K562 (cell line): ENCODE measurements at regions not wholly inside any gene's neighbourhood (a gene's known extent, or its start where the extent isn't known, plus 50 kb on each side); places are given as distances from the start of the nearest gene placed in this dataset.

Source experiments
- ATAC-seq: fragments of 200-7000 bp; cut with Tn5 transposase; 3 replicates; pipeline ENCODE4 v1.9.1; 2020; ENCODE audit warnings: moderate library complexity
- BruUV-seq: library from RNA; stranded (reverse); fragments of 400-500 nt; replicated peaks from 2 replicates; lab custom pipeline; 2021; lab: Mats Ljungman, UMichigan
- CTCF ChIA-PET: fragments of 300-600 bp; formaldehyde crosslinking; extraction: SDS; loops from one replicate; lab custom pipeline; 2021; ENCODE audit warnings: low intra/inter-chr PET ratio; lab: Yijun Ruan, JAX
- POLR2A ChIA-PET: fragments of 300-600, 350-650 bp; sonication (Branson Sonifier 250); formaldehyde crosslinking; extraction: SDS; loops from one replicate; lab custom pipeline; 2021; ENCODE audit warnings: antibody characterized with exemption, inconsistent platforms; lab: Yijun Ruan, JAX
- DNase-seq, 4 experiments: peaks; one replicate each; pipeline versions ENCODE4 v3.0.0 to v3.0.0-alpha.2; 2011 to 2018; ENCODE audit warnings: low spot score in 3 of 4, mixed read lengths in 3 of 4; ENCODE audit errors: extremely low read depth in 1 of 4
- FAIRE-seq: peaks from 2 replicates; lab custom pipeline; 2011; peaks lifted over from hg19 to GRCh38; lab: Jason Lieb, UNC
- H2AFZ ChIP-seq: 2 replicates; pipeline ENCODE4 v1.6.0; 2011; ENCODE audit warnings: low read depth, low read length, control low read depth, inconsistent platforms
- H3K27ac ChIP-seq: fragments of 200-600 bp; 3 replicates; pipeline ENCODE4 v1.8.0; 2011; ENCODE audit warnings: low read depth, mild to moderate bottlenecking, control low read depth, inconsistent platforms, low read length, moderate library complexity, mixed read lengths; ENCODE audit errors: extremely low read depth
- H3K27me3 ChIP-seq, 2 experiments: fragments of 300-600 bp in 1 of 2; 2 replicates in 1 of 2; 3 replicates in 1 of 2; pipeline versions ENCODE4 v1.6.0 to v1.8.0; 2011; ENCODE audit warnings: inconsistent platforms in 2 of 2, low read length in 2 of 2, mild to moderate bottlenecking in 1 of 2, mixed read lengths in 1 of 2, moderate library complexity in 1 of 2; ENCODE audit not compliant: control insufficient read depth in 2 of 2, insufficient read depth in 2 of 2
- H3K36me3 ChIP-seq: fragments of 300-600 bp; 3 replicates; pipeline ENCODE4 v1.8.0; 2011; ENCODE audit warnings: mild to moderate bottlenecking, low read length, inconsistent platforms; ENCODE audit not compliant: control insufficient read depth, insufficient read depth
- H3K4me1 ChIP-seq, 2 experiments: fragments of 200-600 bp in 1 of 2; replicated peaks in 1 of 2; 2 replicates in 1 of 2; 3 replicates in 1 of 2; pipeline versions ENCODE4 v1.5.1 to v1.8.0; 2011; ENCODE audit warnings: inconsistent platforms in 2 of 2, low read length in 2 of 2, mild to moderate bottlenecking in 1 of 2, mixed read lengths in 1 of 2, moderate library complexity in 1 of 2; ENCODE audit not compliant: control insufficient read depth in 2 of 2, insufficient read depth in 2 of 2
- H3K4me2 ChIP-seq: 2 replicates; pipeline ENCODE4 v1.6.1; 2011; ENCODE audit warnings: low read length, control low read depth, inconsistent platforms, mixed read lengths; ENCODE audit not compliant: insufficient read depth
- H3K4me3 ChIP-seq: fragments of 200-600 bp; sonication (generic), shearing (Covaris generic); 2 replicates; pipeline ENCODE4 v1.5.1; 2016; ENCODE audit warnings: control low read depth, inconsistent platforms
- H3K79me2 ChIP-seq: fragments of 200-600 bp; 3 replicates; pipeline ENCODE4 v1.8.0; 2011; ENCODE audit warnings: low read length, inconsistent platforms; ENCODE audit not compliant: control insufficient read depth, insufficient read depth
- H3K9ac ChIP-seq, 2 experiments: 2 replicates each; pipeline versions ENCODE4 v1.6.0 to v1.6.1; 2011; ENCODE audit warnings: low read depth in 2 of 2, low read length in 2 of 2, control low read depth in 1 of 2, inconsistent platforms in 1 of 2, mild to moderate bottlenecking in 1 of 2, mixed read lengths in 1 of 2; ENCODE audit not compliant: insufficient read depth in 1 of 2
- H3K9me1 ChIP-seq: one replicate; pipeline ENCODE4 v1.6.0; 2011; ENCODE audit warnings: inconsistent platforms, mild to moderate bottlenecking, low read length, moderate library complexity; ENCODE audit not compliant: control insufficient read depth, insufficient read depth
- H3K9me3 ChIP-seq: replicated peaks from 2 replicates; pipeline ENCODE4 v1.5.1; 2011; ENCODE audit warnings: low read depth, low read length, inconsistent platforms; ENCODE audit not compliant: control insufficient read depth, insufficient read depth
- H4K20me1 ChIP-seq: replicated peaks from 2 replicates; pipeline ENCODE4 v1.6.1; 2011; ENCODE audit warnings: low read length, inconsistent platforms, mixed read lengths; ENCODE audit not compliant: control insufficient read depth, insufficient read depth
- CCAR2 ChIP-seq: fragments of 200-400 bp; formaldehyde crosslinking; IDR thresholded peaks from 2 replicates; pipeline ENCODE4 v1.6.1; 2017; ENCODE audit warnings: mild to moderate bottlenecking, low read depth, low read length
- GABPB2 ChIP-seq: fragments of 250-450 bp; sonication (Bioruptor Pico); conservative IDR thresholded peaks from 2 replicates; pipeline ENCODE4 v1.5.1; 2021; ENCODE audit warnings: mild to moderate bottlenecking
- HOXB6 ChIP-seq: fragments of 250-450 bp; sonication (Bioruptor Pico); IDR thresholded peaks from 2 replicates; pipeline ENCODE4 v1.5.1; 2022; ENCODE audit warnings: mild to moderate bottlenecking, borderline replicate concordance
- KLF1 ChIP-seq: fragments of 450-650 bp; IDR thresholded peaks from 2 replicates; pipeline ENCODE4 v1.6.1; 2016; ENCODE audit warnings: missing genetic modification characterization, missing compliant biosample characterization
- L3MBTL2 ChIP-seq: fragments of 450-650 bp; IDR thresholded peaks from 2 replicates; pipeline ENCODE4 v1.6.1; 2016; ENCODE audit warnings: mild to moderate bottlenecking, moderate library complexity
- MEIS2 ChIP-seq: fragments of 450-650 bp; IDR thresholded peaks from 2 replicates; pipeline ENCODE4 v1.6.1; 2014; ENCODE audit warnings: mild to moderate bottlenecking; ENCODE audit not compliant: partially characterized antibody
- POLR3A ChIP-seq: IDR thresholded peaks from 2 replicates; pipeline ENCODE4 v1.6.1; 2011; ENCODE audit warnings: borderline replicate concordance, mild to moderate bottlenecking, moderate library complexity; ENCODE audit not compliant: insufficient read length, insufficient read depth; ENCODE audit errors: extremely low read depth
- PURB ChIP-seq: sonication (generic); formaldehyde crosslinking; IDR thresholded peaks from 2 replicates; pipeline ENCODE4 v1.9.0; 2021; ENCODE audit warnings: low read depth, mild to moderate bottlenecking, missing genetic modification reagents
- RFX5 ChIP-seq: IDR thresholded peaks from 2 replicates; pipeline ENCODE4 v1.6.1; 2011; ENCODE audit warnings: low read depth, mild to moderate bottlenecking, improper control_type of control experiment, low read length
- STAT5B ChIP-seq: fragments of 250-450 bp; sonication (Bioruptor Pico); IDR thresholded peaks from 2 replicates; pipeline ENCODE4 v1.8.0; 2021; ENCODE audit warnings: mild to moderate bottlenecking, inconsistent platforms
- ZC3H8 ChIP-seq: fragments of 450-650 bp; IDR thresholded peaks from 2 replicates; pipeline ENCODE4 v1.6.1; 2017
- WGBS: fragments of 100-300 bp; shearing (Covaris generic); methylation state at CpG from one replicate; pipeline ENCODE4 v1.1.6; 2016; ENCODE audit warnings: low coverage, mixed read lengths; ENCODE audit not compliant: insufficient coverage; ENCODE audit errors: missing lambda C conversion rate; 5-methylcytosine and 5-hydroxymethylcytosine counted together
- in situ Hi-C: fragments of 300-500 bp; cut with MboI; formaldehyde crosslinking; loops from 4 replicates; pipeline ENCODE4 v1.15.0; 2018; ENCODE audit warnings: inconsistent platforms, mixed read lengths
- intact Hi-C: fragments of 100-400 bp; cut with micrococcal nuclease; formaldehyde crosslinking; loops from 2 replicates; pipeline ENCODE4 v1.14.2; 2022
- TF ChIP-seq, protein P1 (sequence below): fragments of 250-450 bp; sonication (Bioruptor Pico); IDR thresholded peaks from 2 replicates; pipeline ENCODE4 v1.4.0; 2020; ENCODE audit warnings: mild to moderate bottlenecking, moderate library complexity
- TF ChIP-seq, protein P2 (sequence below): fragments of 250-450 bp; sonication (Bioruptor Pico); IDR thresholded peaks from 2 replicates; pipeline ENCODE4 v1.8.0; 2022; ENCODE audit warnings: moderate library complexity, mild to moderate bottlenecking, inconsistent platforms

DNA sequence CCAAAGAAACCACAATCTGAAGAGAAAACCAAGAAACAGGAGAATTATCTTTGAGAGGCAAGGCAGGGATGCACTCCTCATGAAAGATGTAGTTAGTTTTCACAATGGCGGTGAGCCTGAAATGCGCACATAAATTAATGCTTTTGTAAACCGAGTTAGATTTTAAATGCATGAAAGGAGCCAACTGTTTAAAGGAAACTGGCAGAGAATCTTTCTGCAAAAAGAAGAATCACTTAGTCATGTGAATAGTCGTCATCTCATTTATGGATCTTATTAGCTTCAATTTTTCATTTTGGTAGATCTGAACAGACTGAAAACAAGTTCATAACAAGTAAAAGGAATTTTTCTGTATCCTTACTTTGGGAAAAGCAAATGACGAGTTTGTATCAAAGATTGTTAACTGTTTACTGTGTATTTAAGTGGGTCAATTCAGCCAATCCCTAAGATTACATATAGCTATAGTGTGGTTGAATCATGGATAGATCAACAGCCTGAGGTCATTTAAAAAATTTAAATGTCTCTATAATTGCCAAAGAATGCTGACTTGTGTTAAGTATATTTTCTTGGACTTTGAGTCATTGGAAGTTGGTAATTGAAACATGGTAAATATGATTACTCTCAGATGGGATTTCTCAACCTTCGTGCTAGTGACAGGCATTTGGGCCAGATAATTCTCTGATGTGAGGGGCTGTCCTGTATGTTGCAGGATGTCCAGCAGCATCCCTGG, 226.6 kb upstream of the KAZN start:
- WGBS, result 17% methylated on average over 6 of the region's 6 CpGs
- DNase-seq, result no peak
- Histone ChIP-seq H3K4me1 (no peaks in the 10 kb centered on the region), H3K9ac (no peak overlapping the region), H3K4me2 (no peak overlapping the region), H2AFZ (no peak overlapping the region), H3K36me3 (no peaks in the 10 kb centered on the region; the same call in 2 of the 3 replicates), H3K4me3 (no peak overlapping the region), H3K27me3 (peaks cover 0 to 13% of the 10 kb centered on the region in 2 experiments; a peak in 2 of 5 replicates), H4K20me1 (no peaks in the 10 kb centered on the region), H3K9me3 (no peaks in the 10 kb centered on the region), H3K27ac (no peak overlapping the region), H3K9me1 (no peaks in the 10 kb centered on the region), H3K79me2 (no peaks in the 10 kb centered on the region)
- no peak for TF ChIP-seq L3MBTL2
- no peak for TF ChIP-seq KLF1 (tag)
- no peak for TF ChIP-seq MEIS2
- TF ChIP-seq ZC3H8, result no peak
- TF ChIP-seq, protein P1, sequence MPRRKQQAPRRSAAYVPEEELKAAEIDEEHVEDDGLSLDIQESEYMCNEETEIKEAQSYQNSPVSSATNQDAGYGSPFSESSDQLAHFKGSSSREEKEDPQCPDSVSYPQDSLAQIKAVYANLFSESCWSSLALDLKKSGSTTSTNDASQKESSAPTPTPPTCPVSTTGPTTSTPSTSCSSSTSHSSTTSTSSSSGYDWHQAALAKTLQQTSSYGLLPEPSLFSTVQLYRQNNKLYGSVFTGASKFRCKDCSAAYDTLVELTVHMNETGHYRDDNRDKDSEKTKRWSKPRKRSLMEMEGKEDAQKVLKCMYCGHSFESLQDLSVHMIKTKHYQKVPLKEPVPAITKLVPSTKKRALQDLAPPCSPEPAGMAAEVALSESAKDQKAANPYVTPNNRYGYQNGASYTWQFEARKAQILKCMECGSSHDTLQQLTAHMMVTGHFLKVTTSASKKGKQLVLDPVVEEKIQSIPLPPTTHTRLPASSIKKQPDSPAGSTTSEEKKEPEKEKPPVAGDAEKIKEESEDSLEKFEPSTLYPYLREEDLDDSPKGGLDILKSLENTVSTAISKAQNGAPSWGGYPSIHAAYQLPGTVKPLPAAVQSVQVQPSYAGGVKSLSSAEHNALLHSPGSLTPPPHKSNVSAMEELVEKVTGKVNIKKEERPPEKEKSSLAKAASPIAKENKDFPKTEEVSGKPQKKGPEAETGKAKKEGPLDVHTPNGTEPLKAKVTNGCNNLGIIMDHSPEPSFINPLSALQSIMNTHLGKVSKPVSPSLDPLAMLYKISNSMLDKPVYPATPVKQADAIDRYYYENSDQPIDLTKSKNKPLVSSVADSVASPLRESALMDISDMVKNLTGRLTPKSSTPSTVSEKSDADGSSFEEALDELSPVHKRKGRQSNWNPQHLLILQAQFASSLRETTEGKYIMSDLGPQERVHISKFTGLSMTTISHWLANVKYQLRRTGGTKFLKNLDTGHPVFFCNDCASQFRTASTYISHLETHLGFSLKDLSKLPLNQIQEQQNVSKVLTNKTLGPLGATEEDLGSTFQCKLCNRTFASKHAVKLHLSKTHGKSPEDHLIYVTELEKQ, result no peak
- no peak for TF ChIP-seq CCAR2
- TF ChIP-seq RFX5, result no peak
- no peak for TF ChIP-seq POLR3A
- no peak for TF ChIP-seq PURB (CRISPR knock-in tag)
- TF ChIP-seq STAT5B (CRISPR knock-in tag), result no peak
- no peak for TF ChIP-seq GABPB2 (CRISPR knock-in tag)
- TF ChIP-seq, protein P2, sequence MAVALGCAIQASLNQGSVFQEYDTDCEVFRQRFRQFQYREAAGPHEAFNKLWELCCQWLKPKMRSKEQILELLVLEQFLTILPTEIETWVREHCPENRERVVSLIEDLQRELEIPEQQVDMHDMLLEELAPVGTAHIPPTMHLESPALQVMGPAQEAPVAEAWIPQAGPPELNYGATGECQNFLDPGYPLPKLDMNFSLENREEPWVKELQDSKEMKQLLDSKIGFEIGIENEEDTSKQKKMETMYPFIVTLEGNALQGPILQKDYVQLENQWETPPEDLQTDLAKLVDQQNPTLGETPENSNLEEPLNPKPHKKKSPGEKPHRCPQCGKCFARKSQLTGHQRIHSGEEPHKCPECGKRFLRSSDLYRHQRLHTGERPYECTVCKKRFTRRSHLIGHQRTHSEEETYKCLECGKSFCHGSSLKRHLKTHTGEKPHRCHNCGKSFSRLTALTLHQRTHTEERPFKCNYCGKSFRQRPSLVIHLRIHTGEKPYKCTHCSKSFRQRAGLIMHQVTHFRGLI (CRISPR knock-in tag), result no peak
- no peak for TF ChIP-seq HOXB6
- intact Hi-C loops, result no loop called here
- POLR2A ChIA-PET, result no interaction called here
- CTCF ChIA-PET, result no interaction called here
- in situ Hi-C loops, result no loop called here
- no peak for FAIRE-seq
- ATAC-seq, result no peak
- no TSS peak for BruUV-seq
